OCI-LY7 (cell line): ENCODE measurements at regions not wholly inside any gene's neighbourhood (a gene's known extent, or its start where the extent isn't known, plus 50 kb on each side); places are given as distances from the start of the nearest gene placed in this dataset.

Experiments used
- CTCF ChIP-seq: fragments of 200-600 bp; sonication (generic); conservative IDR thresholded peaks from 2 replicates; pipeline ENCODE4 v1.5.1; 2014; ENCODE audit warnings: mild to moderate bottlenecking, antibody characterized with exemption, low read length, moderate library complexity, mixed read lengths
- EZH2phosphoT487 ChIP-seq: fragments of 200-600 bp; sonication (generic); IDR thresholded peaks from 2 replicates; pipeline ENCODE4 v1.6.1; 2018; ENCODE audit warnings: low read depth, borderline replicate concordance, mild to moderate bottlenecking, mixed run types, antibody characterized with exemption, low read length, moderate library complexity, mixed read lengths

GRCh38 chr11:116466191-116466590 lies 306.6 kb downstream of the BUD13 start:
- TF ChIP-seq CTCF, result no peak
- no peak for TF ChIP-seq EZH2phosphoT487
